Endodermal cell (in vitro differentiated cells): ENCODE measurements at regions not wholly inside any gene's neighbourhood (a gene's known extent, or its start where the extent isn't known, plus 50 kb on each side); places are given as distances from the start of the nearest gene placed in this dataset.

Experiments
- DNase-seq: peaks from one replicate; pipeline ENCODE4 v3.0.0-alpha.2; 2017
- H3K27ac ChIP-seq: 2 replicates; pipeline ENCODE4 v1.5.1; 2013; ENCODE audit warnings: mild to moderate bottlenecking, low read depth, low read length, moderate library complexity
- H3K27me3 ChIP-seq: 2 replicates; pipeline ENCODE4 v1.6.1; 2013; ENCODE audit warnings: mild to moderate bottlenecking, low read length, moderate library complexity; ENCODE audit not compliant: insufficient read depth, control insufficient read depth, poor library complexity, severe bottlenecking
- H3K36me3 ChIP-seq: 2 replicates; pipeline ENCODE4 v1.7.0; 2013; ENCODE audit warnings: mild to moderate bottlenecking, low read length, moderate library complexity; ENCODE audit not compliant: control insufficient read depth, insufficient read depth
- H3K4me1 ChIP-seq: one replicate; pipeline ENCODE4 v1.7.0; 2013; ENCODE audit warnings: low read length; ENCODE audit not compliant: control insufficient read depth, insufficient read depth
- H3K4me3 ChIP-seq: 2 replicates; pipeline ENCODE4 v1.5.1; 2013; ENCODE audit warnings: mild to moderate bottlenecking, low read length, moderate library complexity
- H3K9ac ChIP-seq: 2 replicates; pipeline ENCODE4 v1.6.1; 2013; ENCODE audit warnings: mild to moderate bottlenecking, low read length, moderate library complexity; ENCODE audit not compliant: poor library complexity, severe bottlenecking; ENCODE audit errors: extremely low read depth
- H3K9me3 ChIP-seq: 2 replicates; pipeline ENCODE4 v1.6.1; 2013; ENCODE audit warnings: mild to moderate bottlenecking, low read length, moderate library complexity; ENCODE audit not compliant: control insufficient read depth
- H3K27ac Mint-ChIP-seq: 2 replicates; pipeline ENCODE4 v1.8.0; 2020; ENCODE audit warnings: mixed read lengths
- H3K27me3 Mint-ChIP-seq: 2 replicates; pipeline ENCODE4 v1.8.0; 2021; ENCODE audit warnings: mild to moderate bottlenecking, mixed read lengths; ENCODE audit not compliant: insufficient read depth
- H3K36me3 Mint-ChIP-seq: 2 replicates; pipeline ENCODE4 v1.8.0; 2020; ENCODE audit warnings: low read depth, mixed read lengths
- H3K4me1 Mint-ChIP-seq: 2 replicates; pipeline ENCODE4 v1.8.0; 2020; ENCODE audit warnings: mixed read lengths
- H3K4me3 Mint-ChIP-seq: 2 replicates; pipeline ENCODE4 v1.8.0; 2020; ENCODE audit warnings: mild to moderate bottlenecking, moderate library complexity, mixed read lengths
- H3K9me3 Mint-ChIP-seq: 2 replicates; pipeline ENCODE4 v1.8.0; 2020; ENCODE audit warnings: mild to moderate bottlenecking, mixed read lengths
- WGBS, 2 experiments: methylation state at CpG; one replicate each; pipeline versions ENCODE4 v1.1.5 to v1.1.7; 2013; ENCODE audit warnings: missing lambda C conversion rate in 2 of 2, mixed read lengths in 1 of 2; ENCODE audit not compliant: insufficient coverage in 1 of 2, insufficient read length in 1 of 2; 5-methylcytosine and 5-hydroxymethylcytosine counted together
- TF ChIP-seq, protein P1 (sequence below): fragments of 200-600 bp; sonication (generic); conservative IDR thresholded peaks from 2 replicates; pipeline ENCODE4 v1.5.0; 2021; ENCODE audit warnings: antibody characterized with exemption, mild to moderate bottlenecking

DNA sequence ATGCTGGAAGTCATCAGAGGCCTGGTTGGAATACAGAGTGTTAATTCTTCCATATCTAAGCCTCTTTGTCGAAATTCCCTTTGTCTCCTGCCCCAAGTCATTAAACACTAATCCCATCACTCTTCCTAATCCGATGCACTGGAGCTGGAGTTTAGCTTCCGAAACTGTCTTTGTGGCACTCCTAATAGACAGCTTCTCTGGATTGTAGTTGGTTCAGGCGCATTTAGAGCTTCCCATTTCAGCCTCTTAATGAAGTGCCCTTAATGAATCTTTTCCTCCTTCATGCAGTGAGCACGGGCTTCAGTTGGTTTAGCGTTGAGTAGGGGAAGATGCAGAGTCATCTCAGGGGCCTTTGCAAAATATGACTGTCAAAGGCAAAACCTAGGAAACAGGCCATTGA is 72.2 kb upstream of the MEIS1 start:
- H3K4me1 ChIP-seq = peaks cover 13% of the 10 kb centered on the region
- 50 to 55% methylated on average over 3 to 6 of the region's 6 CpGs for WGBS, 2 experiments

GRCh38 chr2:66346231-66346664 is 88.7 kb upstream of the MEIS1 start:
- DNase-seq = peak; percentile 70
- peak overlapping the region; percentile 81 for H3K27ac Mint-ChIP-seq

More for the DNA sequence above, 72.2 kb upstream of the MEIS1 start:
- Histone ChIP-seq H3K27ac (no peak overlapping the region), H3K36me3 (no peaks in the 10 kb centered on the region), H3K9me3 (no peaks in the 10 kb centered on the region), H3K27me3 (no peaks in the 10 kb centered on the region), H3K9ac (no peak overlapping the region), H3K4me3 (peak overlapping the region; percentile 19)
- DNase-seq = no peak
- TF ChIP-seq, protein P1, sequence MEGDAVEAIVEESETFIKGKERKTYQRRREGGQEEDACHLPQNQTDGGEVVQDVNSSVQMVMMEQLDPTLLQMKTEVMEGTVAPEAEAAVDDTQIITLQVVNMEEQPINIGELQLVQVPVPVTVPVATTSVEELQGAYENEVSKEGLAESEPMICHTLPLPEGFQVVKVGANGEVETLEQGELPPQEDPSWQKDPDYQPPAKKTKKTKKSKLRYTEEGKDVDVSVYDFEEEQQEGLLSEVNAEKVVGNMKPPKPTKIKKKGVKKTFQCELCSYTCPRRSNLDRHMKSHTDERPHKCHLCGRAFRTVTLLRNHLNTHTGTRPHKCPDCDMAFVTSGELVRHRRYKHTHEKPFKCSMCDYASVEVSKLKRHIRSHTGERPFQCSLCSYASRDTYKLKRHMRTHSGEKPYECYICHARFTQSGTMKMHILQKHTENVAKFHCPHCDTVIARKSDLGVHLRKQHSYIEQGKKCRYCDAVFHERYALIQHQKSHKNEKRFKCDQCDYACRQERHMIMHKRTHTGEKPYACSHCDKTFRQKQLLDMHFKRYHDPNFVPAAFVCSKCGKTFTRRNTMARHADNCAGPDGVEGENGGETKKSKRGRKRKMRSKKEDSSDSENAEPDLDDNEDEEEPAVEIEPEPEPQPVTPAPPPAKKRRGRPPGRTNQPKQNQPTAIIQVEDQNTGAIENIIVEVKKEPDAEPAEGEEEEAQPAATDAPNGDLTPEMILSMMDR = no peak
- no peak overlapping the region for H3K4me3 Mint-ChIP-seq
- H3K9me3 Mint-ChIP-seq = no peaks in the 10 kb centered on the region
- H3K27ac Mint-ChIP-seq = no peak overlapping the region
- no peaks in the 10 kb centered on the region for H3K27me3 Mint-ChIP-seq
- no peaks in the 10 kb centered on the region for H3K36me3 Mint-ChIP-seq
- peaks cover 23% of the 10 kb centered on the region for H3K4me1 Mint-ChIP-seq

GRCh38 chr2:66344087-66344663 is 90.8 kb upstream of the MEIS1 start:
- Mint-ChIP-seq H3K27me3 (peaks cover 21% of the 10 kb centered on the region), H3K36me3 (no peaks in the 10 kb centered on the region), H3K4me1 (peaks cover 16% of the 10 kb centered on the region), H3K4me3 (no peak overlapping the region), H3K27ac (no peak overlapping the region), H3K9me3 (peaks cover 44% of the 10 kb centered on the region)
- TF ChIP-seq, protein P1 = no peak
- peaks cover 19% of the 10 kb centered on the region for H3K9me3 ChIP-seq
- DNase-seq = no peak
- no peaks in the 10 kb centered on the region for H3K4me1 ChIP-seq
- no peaks in the 10 kb centered on the region for H3K36me3 ChIP-seq
- 95% methylated on average over 1 of the region's 1 CpG; no CpG with 5 or more reads in 1 of the 2 experiments for WGBS, 2 experiments
- H3K27me3 ChIP-seq = no peaks in the 10 kb centered on the region
- no peak overlapping the region for H3K27ac ChIP-seq
- no peak overlapping the region for H3K9ac ChIP-seq
- peak overlapping the region; percentile 51 for H3K4me3 ChIP-seq

More at GRCh38 chr2:66346231-66346664, 88.7 kb upstream of the MEIS1 start:
- Histone ChIP-seq H3K27me3 (no peaks in the 10 kb centered on the region), H3K27ac (no peak overlapping the region), H3K4me1 (no peaks in the 10 kb centered on the region), H3K36me3 (no peaks in the 10 kb centered on the region), H3K9ac (no peak overlapping the region), H3K4me3 (no peak overlapping the region), H3K9me3 (peaks cover 19% of the 10 kb centered on the region)
- Mint-ChIP-seq H3K9me3 (peaks cover 53% of the 10 kb centered on the region), H3K27me3 (peaks cover 23% of the 10 kb centered on the region), H3K36me3 (no peaks in the 10 kb centered on the region), H3K4me3 (no peak overlapping the region), H3K4me1 (peaks cover 10% of the 10 kb centered on the region)
- TF ChIP-seq, protein P1 = peak; percentile 42
- 42 to 59% methylated on average over 2 to 4 of the region's 4 CpGs for WGBS, 2 experiments
